Smooth muscle cell (in vitro differentiated cells): ENCODE measurements at regions not wholly inside any gene's neighbourhood (a gene's known extent, or its start where the extent isn't known, plus 50 kb on each side); places are given as distances from the start of the nearest gene placed in this dataset.

ENCODE experiments used
- DNase-seq: peaks from one replicate; lab custom pipeline; 2025; ENCODE audit not compliant: unreplicated experiment; lab: John Stamatoyannopoulos, UW
- H2AFZ ChIP-seq: fragments of 200-600 bp; sonication (generic); 2 replicates; pipeline ENCODE4 v1.6.0; 2016; ENCODE audit warnings: antibody characterized with exemption, low read depth, mild to moderate bottlenecking
- H3F3A ChIP-seq: fragments of 200-600 bp; sonication (generic); 2 replicates; pipeline ENCODE4 v1.6.0; 2017; ENCODE audit warnings: antibody characterized with exemption, low read depth
- H3K27ac ChIP-seq: fragments of 200-600 bp; sonication (generic); 2 replicates; pipeline ENCODE4 v1.5.1; 2016; ENCODE audit warnings: low read depth, mild to moderate bottlenecking
- H3K27me3 ChIP-seq: fragments of 200-600 bp; sonication (generic); 2 replicates; pipeline ENCODE4 v1.6.1; 2016; ENCODE audit warnings: low read depth, mild to moderate bottlenecking
- H3K36me3 ChIP-seq: fragments of 200-600 bp; sonication (generic); 2 replicates; pipeline ENCODE4 v1.5.1; 2016; ENCODE audit warnings: low read depth
- H3K4me1 ChIP-seq: fragments of 200-600 bp; sonication (generic); 2 replicates; pipeline ENCODE4 v1.5.1; 2016; ENCODE audit warnings: low read depth
- H3K4me2 ChIP-seq: fragments of 200-600 bp; sonication (generic); 2 replicates; pipeline ENCODE4 v1.6.0; 2016; ENCODE audit warnings: mild to moderate bottlenecking
- H3K4me3 ChIP-seq: fragments of 200-600 bp; sonication (generic); 2 replicates; pipeline ENCODE4 v1.5.1; 2016; ENCODE audit warnings: mild to moderate bottlenecking
- H3K79me2 ChIP-seq: fragments of 200-600 bp; sonication (generic); 2 replicates; pipeline ENCODE4 v1.6.0; 2016; ENCODE audit warnings: low read depth, mild to moderate bottlenecking
- H3K9ac ChIP-seq: fragments of 200-600 bp; sonication (generic); 2 replicates; pipeline ENCODE4 v1.6.0; 2016; ENCODE audit warnings: low read depth
- H3K9me3 ChIP-seq: fragments of 200-600 bp; sonication (generic); replicated peaks from 2 replicates; pipeline ENCODE4 v1.5.1; 2016; ENCODE audit warnings: low read depth
- H4K20me1 ChIP-seq: fragments of 200-600 bp; sonication (generic); 2 replicates; pipeline ENCODE4 v1.6.0; 2016; ENCODE audit warnings: low read depth
- WGBS: methylation state at CpG from one replicate; pipeline ENCODE4 v1.1.7; 2016; ENCODE audit warnings: low lambda C conversion rate; 5-methylcytosine and 5-hydroxymethylcytosine counted together
- TF ChIP-seq, protein P1 (sequence below): fragments of 200-600 bp; sonication (generic); IDR thresholded peaks from 2 replicates; pipeline ENCODE4 v1.5.1; 2017; ENCODE audit warnings: borderline replicate concordance, mild to moderate bottlenecking, antibody characterized with exemption; ENCODE audit not compliant: insufficient read depth, poor library complexity, severe bottlenecking

DNA sequence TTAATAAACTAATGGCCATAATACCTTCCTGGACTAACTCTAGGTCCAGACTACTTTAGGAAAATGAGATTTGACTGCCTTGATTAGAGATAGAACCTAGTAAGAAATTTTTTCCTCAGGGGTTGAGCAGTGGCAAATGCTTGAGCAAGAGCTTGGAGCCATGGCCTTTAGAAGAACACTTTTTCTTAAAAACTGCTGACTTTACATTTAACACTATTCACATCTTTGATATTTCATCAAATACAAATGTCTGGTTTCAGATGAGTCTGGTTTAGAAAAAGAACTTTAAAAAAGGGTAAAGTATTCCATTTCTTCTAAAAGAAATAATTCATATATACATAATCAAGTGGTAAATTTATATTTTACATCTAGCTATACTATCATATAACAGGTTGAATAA is 680.9 kb upstream of the PITX2 start:
- H3K27me3 ChIP-seq = no peaks in the 10 kb centered on the region
- H3K4me1 ChIP-seq = no peaks in the 10 kb centered on the region
- H3K4me3 ChIP-seq = no peak overlapping the region
- no peak overlapping the region for H3K4me2 ChIP-seq
- H2AFZ ChIP-seq = no peak overlapping the region
- no peak overlapping the region for H3K27ac ChIP-seq
- no peaks in the 10 kb centered on the region for H3K79me2 ChIP-seq
- no peaks in the 10 kb centered on the region for H4K20me1 ChIP-seq
- H3K9ac ChIP-seq = no peak overlapping the region
- no peaks in the 10 kb centered on the region for H3K36me3 ChIP-seq
- no peak for DNase-seq
- no peaks in the 10 kb centered on the region for H3F3A ChIP-seq
- TF ChIP-seq, protein P1, sequence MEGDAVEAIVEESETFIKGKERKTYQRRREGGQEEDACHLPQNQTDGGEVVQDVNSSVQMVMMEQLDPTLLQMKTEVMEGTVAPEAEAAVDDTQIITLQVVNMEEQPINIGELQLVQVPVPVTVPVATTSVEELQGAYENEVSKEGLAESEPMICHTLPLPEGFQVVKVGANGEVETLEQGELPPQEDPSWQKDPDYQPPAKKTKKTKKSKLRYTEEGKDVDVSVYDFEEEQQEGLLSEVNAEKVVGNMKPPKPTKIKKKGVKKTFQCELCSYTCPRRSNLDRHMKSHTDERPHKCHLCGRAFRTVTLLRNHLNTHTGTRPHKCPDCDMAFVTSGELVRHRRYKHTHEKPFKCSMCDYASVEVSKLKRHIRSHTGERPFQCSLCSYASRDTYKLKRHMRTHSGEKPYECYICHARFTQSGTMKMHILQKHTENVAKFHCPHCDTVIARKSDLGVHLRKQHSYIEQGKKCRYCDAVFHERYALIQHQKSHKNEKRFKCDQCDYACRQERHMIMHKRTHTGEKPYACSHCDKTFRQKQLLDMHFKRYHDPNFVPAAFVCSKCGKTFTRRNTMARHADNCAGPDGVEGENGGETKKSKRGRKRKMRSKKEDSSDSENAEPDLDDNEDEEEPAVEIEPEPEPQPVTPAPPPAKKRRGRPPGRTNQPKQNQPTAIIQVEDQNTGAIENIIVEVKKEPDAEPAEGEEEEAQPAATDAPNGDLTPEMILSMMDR = no peak
- no peaks in the 10 kb centered on the region for H3K9me3 ChIP-seq

DNA sequence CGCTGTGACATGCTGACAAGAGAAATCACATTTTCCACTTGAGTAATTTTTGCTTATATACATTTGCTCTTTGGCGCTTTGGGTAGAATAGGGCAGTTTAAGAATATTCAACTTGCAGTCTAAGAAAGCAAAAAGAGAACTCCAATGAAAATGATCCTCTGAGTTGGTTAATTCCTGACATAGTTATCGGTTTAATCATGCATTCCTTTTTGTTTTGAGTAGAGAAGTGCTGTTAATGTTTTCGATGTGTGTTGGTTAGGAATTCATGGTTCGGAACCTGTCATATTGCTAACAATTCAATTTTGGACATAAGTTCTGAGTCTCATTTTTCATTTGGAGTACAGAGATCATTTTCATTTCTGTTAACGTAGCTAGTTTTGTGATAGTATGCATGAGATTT is 700.6 kb upstream of the PITX2 start:
- H3K27me3 ChIP-seq = no peaks in the 10 kb centered on the region
- no peak overlapping the region for H3K4me3 ChIP-seq
- no peak overlapping the region for H3K9ac ChIP-seq
- H4K20me1 ChIP-seq = no peaks in the 10 kb centered on the region
- no peak for DNase-seq
- H3K4me2 ChIP-seq = peak overlapping the region; percentile 71
- H3K36me3 ChIP-seq = no peaks in the 10 kb centered on the region
- no peak overlapping the region for H2AFZ ChIP-seq
- no peaks in the 10 kb centered on the region for H3F3A ChIP-seq
- peaks cover 8% of the 10 kb centered on the region for H3K4me1 ChIP-seq
- TF ChIP-seq, protein P1 = no peak
- no peaks in the 10 kb centered on the region for H3K9me3 ChIP-seq
- 75% methylated on average over 6 of the region's 6 CpGs for WGBS
- H3K27ac ChIP-seq = no peak overlapping the region
- H3K79me2 ChIP-seq = no peaks in the 10 kb centered on the region

DNA sequence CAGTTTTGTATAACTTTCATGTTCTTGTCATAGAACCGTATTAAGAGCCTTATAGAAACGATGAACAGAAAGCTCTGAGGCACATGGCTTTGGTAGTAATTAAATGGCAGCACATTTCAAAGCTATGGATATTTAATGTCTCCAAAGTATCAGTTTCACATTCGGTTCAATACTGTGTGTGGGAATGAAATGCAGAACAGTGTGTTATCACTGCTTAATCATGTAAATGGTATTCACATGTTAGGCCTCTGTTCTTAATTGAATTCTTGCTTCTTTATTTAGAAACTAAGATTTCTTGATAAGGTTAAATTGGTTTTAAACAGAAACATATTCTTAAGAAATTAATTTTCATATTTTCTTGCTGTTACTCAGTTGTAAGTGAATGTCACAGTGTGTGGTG is 701.0 kb upstream of the PITX2 start:
- H2AFZ ChIP-seq = no peak overlapping the region

GRCh38 chr4:111326450-111326849 is 703.6 kb upstream of the PITX2 start:
- Histone ChIP-seq H2AFZ (no peak overlapping the region), H3K27ac (no peak overlapping the region), H3F3A (no peaks in the 10 kb centered on the region), H3K9me3 (no peaks in the 10 kb centered on the region), H3K9ac (no peak overlapping the region), H3K4me2 (no peak overlapping the region), H3K27me3 (no peaks in the 10 kb centered on the region), H3K4me1 (peaks cover 13% of the 10 kb centered on the region), H3K79me2 (no peaks in the 10 kb centered on the region), H4K20me1 (no peaks in the 10 kb centered on the region), H3K4me3 (no peak overlapping the region), H3K36me3 (no peaks in the 10 kb centered on the region)
- DNase-seq = no peak
- TF ChIP-seq, protein P1 = no peak
- 80% methylated on average over 1 of the region's 1 CpG for WGBS

More for the DNA sequence above, 701.0 kb upstream of the PITX2 start:
- TF ChIP-seq, protein P1 = no peak
- Histone ChIP-seq H3F3A (no peaks in the 10 kb centered on the region), H3K4me1 (peaks cover 8% of the 10 kb centered on the region), H3K27ac (no peak overlapping the region), H3K27me3 (no peaks in the 10 kb centered on the region), H3K9ac (no peak overlapping the region), H3K36me3 (no peaks in the 10 kb centered on the region), H3K4me3 (no peak overlapping the region), H3K79me2 (no peaks in the 10 kb centered on the region), H3K4me2 (peak overlapping the region; percentile 71), H3K9me3 (no peaks in the 10 kb centered on the region), H4K20me1 (no peaks in the 10 kb centered on the region)
- DNase-seq = no peak
- 81% methylated on average over 3 of the region's 3 CpGs for WGBS
